ENCODE measurements at regions not wholly inside any gene's neighbourhood (a gene's known extent, or its start where the extent isn't known, plus 50 kb on each side); places are given as distances from the start of the nearest gene placed in this dataset.
A peak's percentile ranks its signal among the peaks of the same experiment; 100 is the strongest.

- TF ChIP-seq ZC3H10 (CRISPR knock-in tag; IDR thresholded peaks at IDR 0.05): no peak
- TF ChIP-seq RARB (CRISPR knock-in tag; IDR thresholded peaks at IDR 0.05): no peak
- no peak for TF ChIP-seq ZNF70 (CRISPR knock-in tag; IDR thresholded peaks at IDR 0.05)
- TF ChIP-seq ZNF565 (CRISPR knock-in tag; conservative IDR thresholded peaks at IDR 0.05; ENCODE audit: low read depth): no peak
- TF ChIP-seq ZFP3 (CRISPR knock-in tag; IDR thresholded peaks at IDR 0.05): no peak
- TF ChIP-seq CSDC2 (CRISPR knock-in tag; IDR thresholded peaks at IDR 0.05): no peak
- TF ChIP-seq SNAI2 (CRISPR knock-in tag; IDR thresholded peaks at IDR 0.05): no peak
- no peak for TF ChIP-seq BACH2 (CRISPR knock-in tag; IDR thresholded peaks at IDR 0.05; ENCODE audit: borderline replicate concordance)
- no peak for TF ChIP-seq PATZ1 (CRISPR knock-in tag; IDR thresholded peaks at IDR 0.05; ENCODE audit: borderline replicate concordance)
- TF ChIP-seq ESRRG (CRISPR knock-in tag; IDR thresholded peaks at IDR 0.05): no peak
- TF ChIP-seq GLIS3 (CRISPR knock-in tag; IDR thresholded peaks at IDR 0.05): no peak
- no peak for TF ChIP-seq TCF4 (CRISPR knock-in tag; IDR thresholded peaks at IDR 0.05; ENCODE audit: borderline replicate concordance)
- TF ChIP-seq ZFP30 (CRISPR knock-in tag; IDR thresholded peaks at IDR 0.05): no peak
- ATAC-seq: no peak
Observed at GRCh38 chr1:238187575-238187949, 296.8 kb upstream of the ZP4 start.

GRCh38 chr1:238186887-238187574 lies 296.3 kb upstream of the ZP4 start:
- TF ChIP-seq ZC3H10 (CRISPR knock-in tag; IDR thresholded peaks at IDR 0.05): no peak
- TF ChIP-seq ESRRG (CRISPR knock-in tag; IDR thresholded peaks at IDR 0.05): no peak
- TF ChIP-seq ZNF8 (CRISPR knock-in tag; IDR thresholded peaks at IDR 0.05): no peak
- TF ChIP-seq ARNTL (CRISPR knock-in tag; IDR thresholded peaks at IDR 0.05; ENCODE audit: borderline replicate concordance, low read depth): no peak
- no peak for TF ChIP-seq CSRNP3 (CRISPR knock-in tag; IDR thresholded peaks at IDR 0.05)
- TF ChIP-seq RARB (CRISPR knock-in tag; IDR thresholded peaks at IDR 0.05): no peak
- TF ChIP-seq CSDC2 (CRISPR knock-in tag; IDR thresholded peaks at IDR 0.05): no peak
- TF ChIP-seq PATZ1 (CRISPR knock-in tag; IDR thresholded peaks at IDR 0.05; ENCODE audit: borderline replicate concordance): no peak
- no peak for TF ChIP-seq ZFP3 (CRISPR knock-in tag; IDR thresholded peaks at IDR 0.05)
- TF ChIP-seq TCF4 (CRISPR knock-in tag; IDR thresholded peaks at IDR 0.05; ENCODE audit: borderline replicate concordance): no peak
- no peak for TF ChIP-seq ZFP30 (CRISPR knock-in tag; IDR thresholded peaks at IDR 0.05)
- no peak for TF ChIP-seq OSR1 (CRISPR knock-in tag; IDR thresholded peaks at IDR 0.05)
- no peak for TF ChIP-seq GLIS3 (CRISPR knock-in tag; IDR thresholded peaks at IDR 0.05)
- TF ChIP-seq ISL1 (CRISPR knock-in tag; IDR thresholded peaks at IDR 0.05): no peak
- TF ChIP-seq SNAI2 (CRISPR knock-in tag; IDR thresholded peaks at IDR 0.05): no peak
- TF ChIP-seq, protein P1, sequence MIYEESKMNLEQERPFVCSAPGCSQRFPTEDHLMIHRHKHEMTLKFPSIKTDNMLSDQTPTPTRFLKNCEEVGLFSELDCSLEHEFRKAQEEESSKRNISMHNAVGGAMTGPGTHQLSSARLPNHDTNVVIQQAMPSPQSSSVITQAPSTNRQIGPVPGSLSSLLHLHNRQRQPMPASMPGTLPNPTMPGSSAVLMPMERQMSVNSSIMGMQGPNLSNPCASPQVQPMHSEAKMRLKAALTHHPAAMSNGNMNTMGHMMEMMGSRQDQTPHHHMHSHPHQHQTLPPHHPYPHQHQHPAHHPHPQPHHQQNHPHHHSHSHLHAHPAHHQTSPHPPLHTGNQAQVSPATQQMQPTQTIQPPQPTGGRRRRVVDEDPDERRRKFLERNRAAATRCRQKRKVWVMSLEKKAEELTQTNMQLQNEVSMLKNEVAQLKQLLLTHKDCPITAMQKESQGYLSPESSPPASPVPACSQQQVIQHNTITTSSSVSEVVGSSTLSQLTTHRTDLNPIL (CRISPR knock-in tag; IDR thresholded peaks at IDR 0.05; ENCODE audit: low read depth): no peak
- TF ChIP-seq TOX (CRISPR knock-in tag; IDR thresholded peaks at IDR 0.05; ENCODE audit: borderline replicate concordance): no peak
- TF ChIP-seq ZNF70 (CRISPR knock-in tag; IDR thresholded peaks at IDR 0.05): no peak
- no peak for ATAC-seq

DNA sequence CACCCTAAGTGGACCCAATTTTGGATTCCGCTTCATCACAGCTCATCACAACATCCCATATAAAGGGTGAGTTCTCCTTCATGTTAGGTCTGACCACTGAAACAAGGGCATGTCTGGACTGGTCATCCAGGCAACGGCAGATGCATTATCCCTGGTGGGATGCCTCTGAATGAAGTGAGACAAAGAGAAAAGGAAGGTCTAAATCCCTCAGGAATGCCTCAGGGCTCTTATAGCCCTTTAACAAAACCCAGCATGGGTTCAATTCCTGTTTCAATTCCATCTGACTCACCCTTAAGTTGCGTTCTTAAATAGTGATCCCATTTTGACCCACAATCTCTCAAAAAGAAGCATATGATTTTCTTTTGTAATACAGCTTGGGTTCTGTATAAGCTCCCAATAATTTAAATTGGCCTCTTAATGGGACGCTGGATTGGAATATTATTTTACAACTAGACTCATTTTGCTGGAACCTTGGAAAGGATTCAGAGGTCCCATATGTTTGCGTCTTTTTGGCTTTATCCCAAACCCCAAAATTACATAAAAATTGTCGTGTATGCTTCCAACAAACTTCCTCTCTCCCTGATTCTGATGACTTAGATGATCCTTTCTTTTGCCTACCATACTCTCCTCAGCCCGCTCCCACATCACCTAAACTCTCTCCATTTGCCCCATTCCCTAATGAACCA lies 287.4 kb upstream of the ZP4 start:
- peak; percentile 42 for ATAC-seq
- TF ChIP-seq ESRRG (CRISPR knock-in tag; IDR thresholded peaks at IDR 0.05): no peak
- TF ChIP-seq PATZ1 (CRISPR knock-in tag; IDR thresholded peaks at IDR 0.05; ENCODE audit: borderline replicate concordance): no peak
- TF ChIP-seq ARNTL (CRISPR knock-in tag; IDR thresholded peaks at IDR 0.05; ENCODE audit: borderline replicate concordance, low read depth): no peak
- TF ChIP-seq SNAI2 (CRISPR knock-in tag; IDR thresholded peaks at IDR 0.05): no peak
- no peak for TF ChIP-seq ZNF8 (CRISPR knock-in tag; IDR thresholded peaks at IDR 0.05)
- TF ChIP-seq ZFP3 (CRISPR knock-in tag; IDR thresholded peaks at IDR 0.05): no peak
- no peak for TF ChIP-seq POU6F1 (CRISPR knock-in tag; IDR thresholded peaks at IDR 0.05; ENCODE audit: borderline replicate concordance, low read depth)
- no peak for TF ChIP-seq CSDC2 (CRISPR knock-in tag; IDR thresholded peaks at IDR 0.05)

All from SK-N-SH treated with all-trans-retinoic acid at 6 μM for 48 hours (cell line).